HG02678 (cell line): ENCODE measurements at regions not wholly inside any gene's neighbourhood (a gene's known extent, or its start where the extent isn't known, plus 50 kb on each side); places are given as distances from the start of the nearest gene placed in this dataset.

Source experiments
- ATAC-seq: cut with Tn5 transposase; IDR thresholded peaks from one replicate; pipeline ENCODE4 v1.9.1; 2021; ENCODE audit warnings: mild to moderate bottlenecking, moderate library complexity; ENCODE audit not compliant: unreplicated experiment

- ATAC-seq: no peak
These were observed 742.7 kb downstream of the VRK1 start for GRCh38 chr14:97539884-97540283.

DNA sequence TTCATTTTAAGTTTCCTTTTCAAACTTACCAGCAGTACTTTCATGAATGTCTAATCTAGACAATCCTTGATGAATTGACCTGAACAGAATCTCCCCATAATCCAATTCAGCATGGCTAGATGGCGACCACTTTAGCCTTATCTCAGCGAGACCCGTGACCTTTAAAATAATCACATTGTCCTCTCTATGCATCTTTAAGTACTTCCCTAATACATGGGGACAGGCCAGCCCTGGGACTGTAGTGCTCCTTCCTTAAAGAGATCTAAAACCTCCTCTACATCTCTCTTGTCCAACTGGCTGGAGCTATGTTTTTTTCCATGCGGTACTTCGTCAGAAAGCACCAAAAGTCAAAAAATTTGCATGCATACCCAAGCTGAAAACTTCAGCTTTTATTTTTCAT, 746.0 kb downstream of the VRK1 start:
- ATAC-seq: no peak

- ATAC-seq: no peak
These were observed 746.6 kb downstream of the VRK1 start for GRCh38 chr14:97543816-97544215.

- no peak for ATAC-seq
These were observed 747.4 kb downstream of the VRK1 start for GRCh38 chr14:97544571-97544970.

- no peak for ATAC-seq
These were observed 749.5 kb downstream of the VRK1 start for GRCh38 chr14:97546491-97547230.

GRCh38 chr14:97550463-97550862, 753.3 kb downstream of the VRK1 start:
- ATAC-seq: no peak

- no peak for ATAC-seq
These were observed 757.4 kb downstream of the VRK1 start for GRCh38 chr14:97554597-97554996.

DNA sequence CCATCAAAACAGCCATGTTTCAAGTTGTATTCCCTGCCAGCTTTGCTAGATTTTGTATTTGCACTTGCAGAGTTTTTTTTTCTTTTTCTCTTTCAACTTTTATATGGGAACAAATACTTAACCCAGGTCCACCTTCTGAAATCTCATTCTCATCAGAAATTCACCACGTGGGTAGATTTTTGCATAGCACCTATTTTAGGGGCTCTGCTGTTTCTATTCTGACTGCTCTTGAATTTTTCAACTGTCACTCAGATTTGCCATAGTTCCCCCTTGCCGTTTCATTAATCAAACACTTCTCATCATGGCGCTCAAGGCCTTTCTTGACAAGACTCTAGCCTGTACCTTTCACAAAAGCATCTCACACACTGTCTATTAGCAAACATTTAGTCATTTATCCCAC, 767.2 kb downstream of the VRK1 start:
- ATAC-seq: no peak

DNA sequence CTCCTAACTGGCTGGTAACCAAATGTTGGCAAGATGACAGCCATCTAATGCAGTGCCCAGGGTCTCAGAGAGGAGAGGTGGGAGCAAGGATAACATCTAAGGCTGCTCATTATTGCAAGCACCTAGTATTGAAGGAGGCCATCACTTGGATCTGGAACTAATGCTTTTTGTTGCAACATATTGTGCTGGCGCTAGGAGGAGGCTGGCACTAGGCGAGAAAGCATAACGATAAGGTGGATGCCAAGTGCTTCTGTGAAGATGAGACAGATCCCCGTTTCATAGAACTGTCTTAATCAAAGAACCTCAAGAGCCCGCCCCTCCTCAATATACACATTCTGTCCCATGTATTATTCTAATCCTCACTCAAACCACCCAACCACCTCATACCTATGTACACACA, 774.0 kb downstream of the VRK1 start:
- no peak for ATAC-seq

GRCh38 chr14:97571866-97572555, 774.8 kb downstream of the VRK1 start:
- ATAC-seq: no peak

- ATAC-seq: no peak
These were observed 775.6 kb downstream of the VRK1 start for GRCh38 chr14:97572583-97573458.

GRCh38 chr14:97575677-97576076, 778.5 kb downstream of the VRK1 start:
- ATAC-seq: no peak

DNA sequence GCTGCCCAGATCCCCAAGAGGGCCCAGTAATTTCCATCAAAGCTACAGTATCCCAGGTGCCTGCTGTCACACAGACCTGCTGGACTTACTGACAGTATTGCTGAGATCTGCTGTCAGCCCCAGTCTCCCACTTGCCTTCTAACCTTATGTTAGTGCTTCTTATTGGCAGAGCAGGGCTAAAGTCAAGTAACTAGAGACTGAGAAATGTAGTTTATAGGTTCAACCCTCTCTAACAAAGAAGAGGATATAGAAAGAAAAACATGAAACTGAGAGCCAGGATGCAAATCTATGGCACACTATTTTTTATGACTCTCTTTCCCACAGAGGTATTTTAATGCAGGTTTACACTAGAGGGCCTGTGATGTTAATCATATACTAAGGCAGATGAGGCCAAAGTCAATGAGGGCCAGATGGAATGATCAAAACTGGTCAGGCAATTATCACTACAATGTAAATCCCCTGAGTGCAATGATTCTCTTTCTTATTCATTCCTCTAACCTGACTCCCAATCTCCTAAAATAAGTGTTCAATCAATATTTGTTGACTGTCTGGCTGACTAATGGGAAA, 781.9 kb downstream of the VRK1 start:
- no peak for ATAC-seq

GRCh38 chr14:97581016-97581415, 783.8 kb downstream of the VRK1 start:
- no peak for ATAC-seq

- no peak for ATAC-seq
These were observed 784.8 kb downstream of the VRK1 start for GRCh38 chr14:97582022-97582421.

- ATAC-seq: no peak
These were observed 787.3 kb downstream of the VRK1 start for GRCh38 chr14:97584528-97584927.

DNA sequence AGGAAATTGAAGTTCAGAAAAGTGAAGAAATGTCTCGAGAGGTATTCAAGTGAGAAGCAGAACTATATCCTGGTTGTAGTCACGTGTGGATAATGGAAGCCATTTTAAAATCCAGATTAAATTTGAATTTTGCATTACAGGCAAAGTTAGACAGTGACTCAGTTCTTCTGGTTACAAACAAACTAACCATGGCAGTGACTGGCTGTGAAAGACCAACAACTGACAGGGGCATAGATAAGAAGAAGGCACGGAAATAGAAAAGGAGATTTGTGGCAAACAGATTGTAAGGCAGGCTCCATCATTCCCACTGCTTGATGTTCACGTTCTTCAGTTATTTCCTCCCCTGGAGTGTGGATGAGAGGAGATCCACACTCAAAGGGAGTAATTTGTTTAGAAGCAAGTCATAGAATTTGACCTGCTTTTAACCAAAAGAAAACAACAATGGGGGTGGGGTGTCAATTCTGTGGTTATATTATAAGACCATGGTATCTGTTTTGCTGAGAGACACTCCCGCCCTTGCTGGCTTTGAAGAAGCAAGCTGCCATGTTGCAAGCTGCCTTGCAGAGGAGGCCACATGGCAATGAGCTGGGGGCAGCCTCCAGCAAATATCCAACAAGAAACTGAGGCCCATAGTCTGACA, 795.3 kb downstream of the VRK1 start:
- ATAC-seq: no peak

GRCh38 chr14:97594306-97594705, 797.1 kb downstream of the VRK1 start:
- no peak for ATAC-seq

DNA sequence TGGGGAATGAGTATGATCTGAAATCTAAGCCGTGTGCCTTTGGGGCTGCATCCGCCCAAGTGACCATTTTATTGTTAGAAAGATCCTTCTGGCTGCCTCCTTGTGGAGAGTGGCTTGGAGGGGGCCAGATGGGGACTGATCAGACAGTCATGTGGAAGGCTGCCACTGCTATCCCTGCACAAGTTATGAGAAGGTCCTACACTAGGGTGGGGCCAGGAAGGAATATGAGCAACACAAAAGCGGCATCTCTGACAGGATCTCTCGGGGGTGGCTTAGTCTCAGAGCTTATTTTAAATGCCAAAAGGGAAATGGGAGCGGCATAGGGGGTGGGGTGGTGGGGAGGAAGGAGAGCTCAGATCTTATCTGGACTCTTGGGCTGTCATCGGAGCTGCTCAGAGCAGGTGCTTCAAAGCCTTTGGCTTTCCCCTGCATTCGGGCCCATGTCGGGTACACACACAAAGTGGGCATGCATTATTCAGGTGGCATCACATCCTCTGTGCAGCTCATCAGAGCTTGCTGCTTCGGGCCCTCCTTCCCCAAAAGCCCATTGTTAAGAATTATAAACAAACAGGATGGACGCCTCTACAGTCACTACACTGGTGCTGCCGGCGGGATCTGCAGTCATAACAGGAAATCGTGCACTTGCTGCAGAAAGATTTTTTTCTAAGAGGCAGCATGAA, 805.4 kb downstream of the VRK1 start:
- no peak for ATAC-seq

- ATAC-seq: no peak
These were observed 806.0 kb downstream of the VRK1 start for GRCh38 chr14:97603201-97603600.
